ENCODE measurements at regions not wholly inside any gene's neighbourhood (a gene's known extent, or its start where the extent isn't known, plus 50 kb on each side); places are given as distances from the start of the nearest gene placed in this dataset.

DNA sequence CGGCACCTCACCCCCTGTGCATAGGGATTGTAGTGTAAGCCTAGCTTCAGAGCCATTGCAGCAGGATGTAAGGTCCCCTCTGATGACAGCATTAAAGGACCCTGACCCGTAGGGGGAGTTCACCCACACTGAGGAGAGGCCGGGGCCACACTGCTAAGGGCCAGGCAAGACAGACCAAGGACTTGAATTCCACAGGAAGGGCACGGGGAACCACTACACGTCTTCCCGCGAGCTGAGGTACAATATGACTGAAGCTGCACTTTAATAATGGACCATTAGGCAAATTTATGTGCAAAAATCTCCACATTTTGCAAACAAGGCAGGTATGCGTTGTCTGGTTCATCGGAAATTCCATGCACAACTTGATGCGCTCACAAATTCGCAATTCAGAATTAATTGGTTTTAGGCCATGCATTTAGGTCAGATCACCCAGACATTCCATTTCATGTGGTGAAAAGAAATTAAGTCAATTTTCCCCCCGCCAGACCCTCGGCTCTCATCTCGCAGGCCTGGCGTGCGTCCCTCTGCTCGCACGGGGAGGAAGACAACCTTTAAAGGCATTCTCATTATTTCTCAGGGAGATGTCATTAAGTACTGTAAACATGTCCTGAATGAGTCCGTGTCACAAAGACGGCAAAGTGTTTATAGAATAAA is 111.8 kb downstream of the FOXA2 start:
- Mint-ChIP-seq H3K27ac (ENCODE audit: unreplicated experiment) (no peak overlapping the region), H3K9me3 (ENCODE audit: low read depth) (peaks cover 6% of the 10 kb centered on the region), H3K4me1 (ENCODE audit: low read depth) (no peaks in the 10 kb centered on the region), H3K4me3 (ENCODE audit: unreplicated experiment) (no peak overlapping the region), H3K27me3 (ENCODE audit: low read depth) (peaks cover 4% of the 10 kb centered on the region), H3K36me3 (ENCODE audit: low read depth) (no peaks in the 10 kb centered on the region)
- TF ChIP-seq, protein P1, sequence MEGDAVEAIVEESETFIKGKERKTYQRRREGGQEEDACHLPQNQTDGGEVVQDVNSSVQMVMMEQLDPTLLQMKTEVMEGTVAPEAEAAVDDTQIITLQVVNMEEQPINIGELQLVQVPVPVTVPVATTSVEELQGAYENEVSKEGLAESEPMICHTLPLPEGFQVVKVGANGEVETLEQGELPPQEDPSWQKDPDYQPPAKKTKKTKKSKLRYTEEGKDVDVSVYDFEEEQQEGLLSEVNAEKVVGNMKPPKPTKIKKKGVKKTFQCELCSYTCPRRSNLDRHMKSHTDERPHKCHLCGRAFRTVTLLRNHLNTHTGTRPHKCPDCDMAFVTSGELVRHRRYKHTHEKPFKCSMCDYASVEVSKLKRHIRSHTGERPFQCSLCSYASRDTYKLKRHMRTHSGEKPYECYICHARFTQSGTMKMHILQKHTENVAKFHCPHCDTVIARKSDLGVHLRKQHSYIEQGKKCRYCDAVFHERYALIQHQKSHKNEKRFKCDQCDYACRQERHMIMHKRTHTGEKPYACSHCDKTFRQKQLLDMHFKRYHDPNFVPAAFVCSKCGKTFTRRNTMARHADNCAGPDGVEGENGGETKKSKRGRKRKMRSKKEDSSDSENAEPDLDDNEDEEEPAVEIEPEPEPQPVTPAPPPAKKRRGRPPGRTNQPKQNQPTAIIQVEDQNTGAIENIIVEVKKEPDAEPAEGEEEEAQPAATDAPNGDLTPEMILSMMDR (IDR thresholded peaks at IDR 0.05): no peak
- no peak for DNase-seq (ENCODE audit: low spot score)

DNA sequence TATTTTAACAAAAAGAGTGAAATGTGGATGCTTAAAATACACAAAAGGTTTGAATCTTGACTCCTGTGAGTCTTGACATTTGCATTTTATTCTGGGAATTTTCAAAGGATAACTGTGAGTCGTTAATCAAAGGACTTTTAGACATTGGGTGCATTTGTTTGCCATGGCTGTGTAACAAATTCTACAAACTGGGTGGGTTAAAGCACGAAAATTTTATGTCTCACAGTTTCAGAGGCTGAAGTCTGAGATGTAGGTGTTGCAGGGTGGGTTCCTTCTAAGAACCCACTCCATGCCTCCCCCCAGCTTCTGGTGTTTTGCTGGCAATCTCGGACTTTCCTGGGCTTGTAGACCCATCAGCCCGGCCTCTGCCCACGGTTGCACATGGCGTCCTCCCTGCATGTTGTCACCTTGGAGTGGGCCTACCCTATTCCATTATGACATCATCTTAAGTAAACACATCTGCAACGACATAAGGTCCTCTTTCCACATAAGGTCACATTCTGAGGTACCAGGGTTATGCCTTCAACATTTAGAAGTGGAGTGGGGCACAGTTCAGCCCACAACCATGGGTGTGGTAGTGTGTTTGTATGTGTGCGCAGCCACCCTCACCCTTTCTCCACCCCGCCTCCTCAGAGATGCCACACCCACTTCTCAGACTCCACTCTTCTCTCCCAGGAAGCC is 113.1 kb downstream of the FOXA2 start:
- H3K36me3 Mint-ChIP-seq (ENCODE audit: low read depth): no peaks in the 10 kb centered on the region
- DNase-seq (ENCODE audit: low spot score): no peak
- no peak overlapping the region for H3K4me3 Mint-ChIP-seq (ENCODE audit: unreplicated experiment)
- no peak overlapping the region for H3K27ac Mint-ChIP-seq (ENCODE audit: unreplicated experiment)
- peaks cover 10% of the 10 kb centered on the region for H3K27me3 Mint-ChIP-seq (ENCODE audit: low read depth)
- no peaks in the 10 kb centered on the region for H3K4me1 Mint-ChIP-seq (ENCODE audit: low read depth)
- TF ChIP-seq, protein P1 (IDR thresholded peaks at IDR 0.05): no peak
- H3K9me3 Mint-ChIP-seq (ENCODE audit: low read depth): no peaks in the 10 kb centered on the region

DNA sequence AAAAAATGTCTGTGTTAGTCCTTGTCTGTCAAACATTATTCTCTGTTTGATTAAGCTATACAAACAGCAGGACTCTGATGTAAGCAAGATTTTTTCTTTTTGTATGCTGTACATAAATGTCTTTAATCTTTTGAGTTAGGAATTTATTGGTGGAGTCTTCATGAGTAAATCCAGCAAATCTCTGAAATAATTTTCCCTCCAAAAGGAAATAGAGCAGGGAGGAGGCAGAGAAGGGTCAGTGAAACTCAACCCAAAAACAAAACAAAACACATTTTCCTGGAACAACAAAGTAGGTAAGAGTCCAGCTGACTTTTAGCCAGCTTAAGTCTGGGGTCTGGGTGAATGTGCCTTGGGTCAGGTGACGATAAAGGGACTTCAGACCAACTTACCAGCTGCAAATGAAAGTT is 113.7 kb downstream of the FOXA2 start:
- Mint-ChIP-seq H3K27ac (ENCODE audit: unreplicated experiment) (no peak overlapping the region), H3K4me1 (ENCODE audit: low read depth) (no peaks in the 10 kb centered on the region), H3K4me3 (ENCODE audit: unreplicated experiment) (no peak overlapping the region), H3K27me3 (ENCODE audit: low read depth) (peaks cover 14% of the 10 kb centered on the region), H3K9me3 (ENCODE audit: low read depth) (no peaks in the 10 kb centered on the region), H3K36me3 (ENCODE audit: low read depth) (no peaks in the 10 kb centered on the region)
- DNase-seq (ENCODE audit: low spot score): no peak
- TF ChIP-seq, protein P1 (IDR thresholded peaks at IDR 0.05): no peak

DNA sequence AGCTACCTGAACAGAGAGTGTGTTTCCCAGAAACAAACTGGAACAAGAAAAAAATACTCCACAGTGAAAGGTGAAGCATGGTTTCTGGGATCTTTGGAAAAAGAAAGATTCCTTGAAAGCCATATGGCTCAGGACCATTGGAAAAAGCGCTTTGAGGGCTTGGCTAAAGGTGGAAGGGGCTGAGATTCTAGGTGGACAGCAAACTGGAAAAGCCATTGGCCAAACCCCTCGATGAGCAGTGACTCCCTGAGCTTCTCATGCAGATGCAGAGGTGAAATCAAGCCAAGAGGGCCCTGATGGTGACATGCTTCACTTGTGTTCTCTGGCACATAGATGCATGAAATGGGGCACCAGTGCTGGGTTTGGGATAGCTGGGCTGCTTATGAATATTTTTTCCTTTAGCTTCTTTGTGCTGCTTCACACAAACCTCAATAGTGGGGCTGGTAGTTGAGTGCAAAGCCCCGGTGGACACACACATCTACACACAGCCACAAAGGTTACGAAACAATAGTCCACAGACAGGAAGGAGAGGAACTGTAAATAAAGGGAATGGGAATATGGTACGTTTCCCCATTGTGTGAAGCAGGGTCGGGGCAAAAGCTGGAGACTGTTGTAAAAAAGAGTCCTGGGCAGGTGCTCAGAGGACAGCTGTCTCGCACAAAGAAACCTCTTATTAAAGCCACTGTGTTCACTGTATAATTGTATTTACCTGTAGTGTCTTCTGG is 117.8 kb downstream of the FOXA2 start:
- Mint-ChIP-seq H3K9me3 (ENCODE audit: low read depth) (no peaks in the 10 kb centered on the region), H3K36me3 (ENCODE audit: low read depth) (no peaks in the 10 kb centered on the region), H3K4me3 (ENCODE audit: unreplicated experiment) (no peak overlapping the region), H3K27me3 (ENCODE audit: low read depth) (peaks cover 17% of the 10 kb centered on the region), H3K4me1 (ENCODE audit: low read depth) (no peaks in the 10 kb centered on the region), H3K27ac (ENCODE audit: unreplicated experiment) (no peak overlapping the region)
- TF ChIP-seq, protein P1 (IDR thresholded peaks at IDR 0.05): no peak
- no peak for DNase-seq (ENCODE audit: low spot score)

DNA sequence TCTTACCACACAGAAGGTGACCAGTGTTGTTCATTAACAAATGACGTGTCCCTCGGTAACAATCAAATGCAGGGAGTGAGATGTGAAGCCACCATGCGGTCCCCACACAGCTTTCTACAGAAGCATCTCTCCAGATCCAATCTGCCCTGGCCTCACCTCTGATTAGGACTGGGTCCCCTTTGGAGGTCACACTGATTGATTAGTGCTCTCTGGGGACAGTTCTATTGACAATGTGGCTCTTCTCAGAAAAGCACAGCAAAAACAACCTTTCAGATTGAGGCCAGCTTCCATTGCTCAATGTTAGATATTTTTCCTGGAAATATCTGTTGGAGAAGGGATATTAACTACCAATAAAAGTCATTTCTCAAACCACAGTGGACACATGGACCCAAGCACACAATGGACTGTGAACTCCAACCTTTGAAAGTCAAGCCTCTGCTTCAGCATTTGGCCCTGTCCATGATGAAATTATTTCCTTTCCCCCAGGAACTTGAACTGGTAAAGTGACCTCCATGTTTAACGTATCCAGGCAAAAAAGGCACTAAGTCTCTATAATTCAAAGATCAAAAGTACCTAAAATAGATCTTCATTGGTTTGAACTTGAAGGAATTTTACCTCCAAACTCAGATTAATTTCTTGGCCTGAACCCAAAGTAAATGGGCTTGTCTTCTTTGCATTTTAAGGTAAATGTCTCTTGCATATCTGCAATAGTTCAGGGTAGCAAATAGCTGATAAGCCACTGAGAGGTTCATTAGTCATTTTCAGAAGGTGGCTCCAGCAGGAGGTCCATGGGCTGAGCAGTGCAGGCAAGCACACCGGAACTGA is 118.5 kb downstream of the FOXA2 start:
- H3K27ac Mint-ChIP-seq (ENCODE audit: unreplicated experiment): no peak overlapping the region
- TF ChIP-seq, protein P1 (IDR thresholded peaks at IDR 0.05): no peak
- peaks cover 17% of the 10 kb centered on the region for H3K27me3 Mint-ChIP-seq (ENCODE audit: low read depth)
- H3K4me1 Mint-ChIP-seq (ENCODE audit: low read depth): no peaks in the 10 kb centered on the region
- H3K36me3 Mint-ChIP-seq (ENCODE audit: low read depth): no peaks in the 10 kb centered on the region
- no peak for DNase-seq (ENCODE audit: low spot score)
- H3K4me3 Mint-ChIP-seq (ENCODE audit: unreplicated experiment): no peak overlapping the region
- no peaks in the 10 kb centered on the region for H3K9me3 Mint-ChIP-seq (ENCODE audit: low read depth)
